MM.1S (cell line): ENCODE measurements at regions not wholly inside any gene's neighbourhood (a gene's known extent, or its start where the extent isn't known, plus 50 kb on each side); places are given as distances from the start of the nearest gene placed in this dataset.

ENCODE experiments used
- DNase-seq: peaks from one replicate; pipeline ENCODE4 v3.0.0-alpha.2; 2015
- H2AFZ ChIP-seq: fragments of 300-600 bp; sonication (generic); 2 replicates; pipeline ENCODE4 v1.6.0; 2016; ENCODE audit warnings: antibody characterized with exemption, low read length
- H3F3A ChIP-seq: fragments of 300-600 bp; sonication (generic); 2 replicates; pipeline ENCODE4 v1.6.1; 2016; ENCODE audit warnings: mild to moderate bottlenecking, antibody characterized with exemption, low read length, moderate library complexity, mixed read lengths; ENCODE audit not compliant: insufficient read depth
- H3K27ac ChIP-seq: fragments of 300-600 bp; sonication (generic); 2 replicates; pipeline ENCODE4 v1.5.1; 2016; ENCODE audit warnings: mild to moderate bottlenecking, low read length
- H3K27me3 ChIP-seq: fragments of 300-600 bp; sonication (generic); replicated peaks from 2 replicates; pipeline ENCODE4 v1.6.0; 2016; ENCODE audit warnings: low read length; ENCODE audit not compliant: insufficient read depth
- H3K36me3 ChIP-seq: fragments of 300-600 bp; sonication (generic); replicated peaks from 2 replicates; pipeline ENCODE4 v1.6.1; 2016; ENCODE audit warnings: mild to moderate bottlenecking, low read length, mixed read lengths; ENCODE audit not compliant: insufficient read depth
- H3K4me1 ChIP-seq: fragments of 300-600 bp; sonication (generic); 2 replicates; pipeline ENCODE4 v1.6.1; 2016; ENCODE audit warnings: low read length, mixed read lengths
- H3K4me2 ChIP-seq: fragments of 300-600 bp; sonication (generic); 2 replicates; pipeline ENCODE4 v1.6.0; 2016; ENCODE audit warnings: low read depth, low read length
- H3K4me3 ChIP-seq: fragments of 300-600 bp; sonication (generic); 2 replicates; pipeline ENCODE4 v1.5.1; 2016; ENCODE audit warnings: low read length, mixed read lengths
- H3K79me2 ChIP-seq: fragments of 300-600 bp; sonication (generic); 2 replicates; pipeline ENCODE4 v1.6.1; 2016; ENCODE audit warnings: mixed run types, low read length, mixed read lengths
- H3K9ac ChIP-seq: fragments of 300-600 bp; sonication (generic); 2 replicates; pipeline ENCODE4 v1.6.1; 2016; ENCODE audit warnings: low read length, mixed read lengths
- H3K9me2 ChIP-seq: fragments of 300-600 bp; sonication (generic); replicated peaks from 2 replicates; pipeline ENCODE4 v1.6.1; 2016; ENCODE audit warnings: mild to moderate bottlenecking, low read length, mixed read lengths; ENCODE audit not compliant: insufficient read depth
- H3K9me3 ChIP-seq: fragments of 300-600 bp; sonication (generic); replicated peaks from 2 replicates; pipeline ENCODE4 v1.6.1; 2016; ENCODE audit warnings: mild to moderate bottlenecking, low read length, mixed read lengths; ENCODE audit not compliant: insufficient read depth
- H4K20me1 ChIP-seq: fragments of 300-600 bp; sonication (generic); 2 replicates; pipeline ENCODE4 v1.6.1; 2016; ENCODE audit warnings: mild to moderate bottlenecking, low read length, moderate library complexity, mixed read lengths; ENCODE audit not compliant: insufficient read depth
- EZH2 ChIP-seq: fragments of 300-600 bp; sonication (generic); optimal IDR thresholded peaks from 2 replicates; pipeline ENCODE3; 2017; ENCODE audit warnings: low read depth, mild to moderate bottlenecking, antibody characterized with exemption, low read length, mixed read lengths
- EZH2phosphoT487 ChIP-seq: fragments of 300-600 bp; sonication (generic); IDR thresholded peaks from 2 replicates; pipeline ENCODE4 v1.6.1; 2018; ENCODE audit warnings: antibody characterized with exemption, low read length
- TF ChIP-seq, protein P1 (sequence below): fragments of 300-600 bp; sonication (generic); IDR thresholded peaks from 2 replicates; pipeline ENCODE4 v1.5.1; 2016; ENCODE audit warnings: antibody characterized with exemption, low read length, mixed read lengths

GRCh38 chr10:121422096-121422495 lies 176.1 kb downstream of the FGFR2 start:
- no peak for DNase-seq

DNA sequence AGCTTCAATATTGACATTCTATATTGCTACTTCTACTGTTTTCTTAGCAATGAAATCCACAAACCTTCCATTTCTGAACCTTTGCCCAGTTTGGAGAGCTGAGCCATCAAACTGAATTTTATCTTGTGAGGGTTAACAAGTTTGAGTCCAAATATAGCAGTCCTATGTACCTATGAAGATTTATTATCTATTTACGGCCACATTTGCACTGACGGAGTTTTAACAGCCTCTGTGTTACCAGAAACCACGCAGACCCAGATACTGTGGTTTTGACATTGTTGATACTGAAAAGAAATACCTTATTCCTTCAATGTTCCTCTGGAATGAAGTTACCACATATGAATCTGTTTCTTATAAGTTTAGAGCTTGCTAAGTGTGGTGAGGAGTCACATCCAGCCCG lies 172.6 kb downstream of the FGFR2 start:
- no peaks in the 10 kb centered on the region for H3K79me2 ChIP-seq
- H3K4me2 ChIP-seq, result no peak overlapping the region
- no peak overlapping the region for H3K27ac ChIP-seq
- H3F3A ChIP-seq, result no peaks in the 10 kb centered on the region
- DNase-seq, result no peak
- no peak overlapping the region for H3K9ac ChIP-seq
- no peaks in the 10 kb centered on the region for H3K4me1 ChIP-seq
- no peaks in the 10 kb centered on the region for H3K27me3 ChIP-seq
- TF ChIP-seq EZH2 (no peak), EZH2phosphoT487 (no peak)
- TF ChIP-seq, protein P1, sequence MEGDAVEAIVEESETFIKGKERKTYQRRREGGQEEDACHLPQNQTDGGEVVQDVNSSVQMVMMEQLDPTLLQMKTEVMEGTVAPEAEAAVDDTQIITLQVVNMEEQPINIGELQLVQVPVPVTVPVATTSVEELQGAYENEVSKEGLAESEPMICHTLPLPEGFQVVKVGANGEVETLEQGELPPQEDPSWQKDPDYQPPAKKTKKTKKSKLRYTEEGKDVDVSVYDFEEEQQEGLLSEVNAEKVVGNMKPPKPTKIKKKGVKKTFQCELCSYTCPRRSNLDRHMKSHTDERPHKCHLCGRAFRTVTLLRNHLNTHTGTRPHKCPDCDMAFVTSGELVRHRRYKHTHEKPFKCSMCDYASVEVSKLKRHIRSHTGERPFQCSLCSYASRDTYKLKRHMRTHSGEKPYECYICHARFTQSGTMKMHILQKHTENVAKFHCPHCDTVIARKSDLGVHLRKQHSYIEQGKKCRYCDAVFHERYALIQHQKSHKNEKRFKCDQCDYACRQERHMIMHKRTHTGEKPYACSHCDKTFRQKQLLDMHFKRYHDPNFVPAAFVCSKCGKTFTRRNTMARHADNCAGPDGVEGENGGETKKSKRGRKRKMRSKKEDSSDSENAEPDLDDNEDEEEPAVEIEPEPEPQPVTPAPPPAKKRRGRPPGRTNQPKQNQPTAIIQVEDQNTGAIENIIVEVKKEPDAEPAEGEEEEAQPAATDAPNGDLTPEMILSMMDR, result no peak
- no peaks in the 10 kb centered on the region for H3K9me2 ChIP-seq
- no peaks in the 10 kb centered on the region for H4K20me1 ChIP-seq
- H3K4me3 ChIP-seq, result no peak overlapping the region
- no peaks in the 10 kb centered on the region for H3K36me3 ChIP-seq
- no peaks in the 10 kb centered on the region for H3K9me3 ChIP-seq
- no peak overlapping the region for H2AFZ ChIP-seq

More at GRCh38 chr10:121422096-121422495, 176.1 kb downstream of the FGFR2 start:
- TF ChIP-seq EZH2phosphoT487 (no peak), EZH2 (no peak)
- TF ChIP-seq, protein P1, result no peak
- no peaks in the 10 kb centered on the region for H4K20me1 ChIP-seq
- no peaks in the 10 kb centered on the region for H3F3A ChIP-seq
- H3K4me1 ChIP-seq, result no peaks in the 10 kb centered on the region
- no peaks in the 10 kb centered on the region for H3K9me2 ChIP-seq
- H3K9me3 ChIP-seq, result no peaks in the 10 kb centered on the region
- no peak overlapping the region for H2AFZ ChIP-seq
- no peak overlapping the region for H3K27ac ChIP-seq
- H3K27me3 ChIP-seq, result no peaks in the 10 kb centered on the region
- H3K9ac ChIP-seq, result no peak overlapping the region
- no peaks in the 10 kb centered on the region for H3K36me3 ChIP-seq
- no peaks in the 10 kb centered on the region for H3K79me2 ChIP-seq
- no peak overlapping the region for H3K4me2 ChIP-seq
- no peak overlapping the region for H3K4me3 ChIP-seq

- Histone ChIP-seq H4K20me1 (no peaks in the 10 kb centered on the region), H3K9me3 (no peaks in the 10 kb centered on the region), H3K4me3 (no peak overlapping the region), H3K9ac (no peak overlapping the region), H3K36me3 (no peaks in the 10 kb centered on the region), H3K4me2 (no peak overlapping the region), H3K27me3 (no peaks in the 10 kb centered on the region), H3K4me1 (no peaks in the 10 kb centered on the region), H3K79me2 (no peaks in the 10 kb centered on the region), H3K9me2 (no peaks in the 10 kb centered on the region), H3F3A (no peaks in the 10 kb centered on the region), H2AFZ (no peak overlapping the region), H3K27ac (no peak overlapping the region)
- no peak for DNase-seq
- TF ChIP-seq, protein P1, result no peak
- TF ChIP-seq EZH2phosphoT487, result no peak
- no peak for TF ChIP-seq EZH2
Measured at GRCh38 chr10:121426307-121426706, 171.9 kb downstream of the FGFR2 start.
